ENCODE measurements at regions not wholly inside any gene's neighbourhood (a gene's known extent, or its start where the extent isn't known, plus 50 kb on each side); places are given as distances from the start of the nearest gene placed in this dataset.

DNA sequence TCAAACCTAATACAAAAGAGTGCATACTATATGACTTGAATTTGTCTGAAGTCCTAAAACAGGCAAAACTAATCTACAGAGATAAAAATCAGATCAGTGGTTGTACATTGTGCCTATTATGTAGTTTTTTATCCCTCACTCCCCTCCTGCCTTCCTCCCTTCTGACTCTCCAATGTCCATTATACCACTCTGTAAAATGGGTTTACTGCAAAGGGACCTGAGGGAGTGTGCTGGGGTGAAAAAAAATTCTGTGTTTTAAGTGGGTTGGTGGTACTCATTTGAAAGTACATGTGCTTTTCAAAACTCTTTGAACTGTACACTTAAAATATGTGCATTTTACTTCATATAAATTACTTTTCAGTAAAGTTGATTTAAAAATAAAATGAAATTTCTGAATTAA lies 89.0 kb upstream of the UBE2E3 start:
- no peak for TF ChIP-seq POLR2AphosphoS5 (IDR thresholded peaks at IDR 0.05; ENCODE audit: low read depth, low read length)
- TF ChIP-seq, protein P1, sequence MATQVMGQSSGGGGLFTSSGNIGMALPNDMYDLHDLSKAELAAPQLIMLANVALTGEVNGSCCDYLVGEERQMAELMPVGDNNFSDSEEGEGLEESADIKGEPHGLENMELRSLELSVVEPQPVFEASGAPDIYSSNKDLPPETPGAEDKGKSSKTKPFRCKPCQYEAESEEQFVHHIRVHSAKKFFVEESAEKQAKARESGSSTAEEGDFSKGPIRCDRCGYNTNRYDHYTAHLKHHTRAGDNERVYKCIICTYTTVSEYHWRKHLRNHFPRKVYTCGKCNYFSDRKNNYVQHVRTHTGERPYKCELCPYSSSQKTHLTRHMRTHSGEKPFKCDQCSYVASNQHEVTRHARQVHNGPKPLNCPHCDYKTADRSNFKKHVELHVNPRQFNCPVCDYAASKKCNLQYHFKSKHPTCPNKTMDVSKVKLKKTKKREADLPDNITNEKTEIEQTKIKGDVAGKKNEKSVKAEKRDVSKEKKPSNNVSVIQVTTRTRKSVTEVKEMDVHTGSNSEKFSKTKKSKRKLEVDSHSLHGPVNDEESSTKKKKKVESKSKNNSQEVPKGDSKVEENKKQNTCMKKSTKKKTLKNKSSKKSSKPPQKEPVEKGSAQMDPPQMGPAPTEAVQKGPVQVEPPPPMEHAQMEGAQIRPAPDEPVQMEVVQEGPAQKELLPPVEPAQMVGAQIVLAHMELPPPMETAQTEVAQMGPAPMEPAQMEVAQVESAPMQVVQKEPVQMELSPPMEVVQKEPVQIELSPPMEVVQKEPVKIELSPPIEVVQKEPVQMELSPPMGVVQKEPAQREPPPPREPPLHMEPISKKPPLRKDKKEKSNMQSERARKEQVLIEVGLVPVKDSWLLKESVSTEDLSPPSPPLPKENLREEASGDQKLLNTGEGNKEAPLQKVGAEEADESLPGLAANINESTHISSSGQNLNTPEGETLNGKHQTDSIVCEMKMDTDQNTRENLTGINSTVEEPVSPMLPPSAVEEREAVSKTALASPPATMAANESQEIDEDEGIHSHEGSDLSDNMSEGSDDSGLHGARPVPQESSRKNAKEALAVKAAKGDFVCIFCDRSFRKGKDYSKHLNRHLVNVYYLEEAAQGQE (IDR thresholded peaks at IDR 0.05; ENCODE audit: insufficient read depth in 1 of 2, low read depth in 2 of 2, low read length in 1 of 2), result no peak
- TF ChIP-seq, protein P2, sequence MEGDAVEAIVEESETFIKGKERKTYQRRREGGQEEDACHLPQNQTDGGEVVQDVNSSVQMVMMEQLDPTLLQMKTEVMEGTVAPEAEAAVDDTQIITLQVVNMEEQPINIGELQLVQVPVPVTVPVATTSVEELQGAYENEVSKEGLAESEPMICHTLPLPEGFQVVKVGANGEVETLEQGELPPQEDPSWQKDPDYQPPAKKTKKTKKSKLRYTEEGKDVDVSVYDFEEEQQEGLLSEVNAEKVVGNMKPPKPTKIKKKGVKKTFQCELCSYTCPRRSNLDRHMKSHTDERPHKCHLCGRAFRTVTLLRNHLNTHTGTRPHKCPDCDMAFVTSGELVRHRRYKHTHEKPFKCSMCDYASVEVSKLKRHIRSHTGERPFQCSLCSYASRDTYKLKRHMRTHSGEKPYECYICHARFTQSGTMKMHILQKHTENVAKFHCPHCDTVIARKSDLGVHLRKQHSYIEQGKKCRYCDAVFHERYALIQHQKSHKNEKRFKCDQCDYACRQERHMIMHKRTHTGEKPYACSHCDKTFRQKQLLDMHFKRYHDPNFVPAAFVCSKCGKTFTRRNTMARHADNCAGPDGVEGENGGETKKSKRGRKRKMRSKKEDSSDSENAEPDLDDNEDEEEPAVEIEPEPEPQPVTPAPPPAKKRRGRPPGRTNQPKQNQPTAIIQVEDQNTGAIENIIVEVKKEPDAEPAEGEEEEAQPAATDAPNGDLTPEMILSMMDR (IDR thresholded peaks at IDR 0.05), result no peak
- no peak for TF ChIP-seq SIN3A (IDR thresholded peaks at IDR 0.05; ENCODE audit: borderline replicate concordance, insufficient read depth, low read depth, low read length)
